CD4-positive, alpha-beta T cell treated with Interleukin-21 for 1 hour (primary cell): ENCODE measurements at regions not wholly inside any gene's neighbourhood (a gene's known extent, or its start where the extent isn't known, plus 50 kb on each side); places are given as distances from the start of the nearest gene placed in this dataset.

ENCODE experiments used
- DNase-seq: peaks from one replicate; pipeline ENCODE4 v3.0.0-alpha.2; 2020

- DNase-seq = no peak
Measured at GRCh38 chr5:17763301-17763700, 129.0 kb downstream of the TAF11L14 start.

- no peak for DNase-seq
Measured at GRCh38 chr5:17766031-17766430, 131.8 kb downstream of the TAF11L14 start.

- no peak for DNase-seq
Measured at GRCh38 chr5:17769277-17769676, 135.0 kb downstream of the TAF11L14 start.

GRCh38 chr5:17772232-17772631 lies 138.0 kb downstream of the TAF11L14 start:
- DNase-seq = no peak

- DNase-seq = no peak
Measured at GRCh38 chr5:17785774-17786173, 151.5 kb downstream of the TAF11L14 start.

- DNase-seq = no peak
Measured at GRCh38 chr5:17788351-17788750, 154.1 kb downstream of the TAF11L14 start.

GRCh38 chr5:17794201-17794600 lies 159.9 kb downstream of the TAF11L14 start:
- no peak for DNase-seq

GRCh38 chr5:17794815-17795214 lies 160.6 kb downstream of the TAF11L14 start:
- DNase-seq = no peak

- no peak for DNase-seq
Measured at GRCh38 chr5:17796142-17796541, 161.9 kb downstream of the TAF11L14 start.

GRCh38 chr5:17796757-17797396 lies 162.6 kb downstream of the TAF11L14 start:
- no peak for DNase-seq

GRCh38 chr5:17799521-17799920 lies 165.3 kb downstream of the TAF11L14 start:
- no peak for DNase-seq

- DNase-seq = no peak
Measured at GRCh38 chr5:17801595-17801994, 167.3 kb downstream of the TAF11L14 start.

GRCh38 chr5:17802256-17802655 lies 168.0 kb downstream of the TAF11L14 start:
- no peak for DNase-seq

- DNase-seq = no peak
Measured at GRCh38 chr5:17803971-17804370, 169.7 kb downstream of the TAF11L14 start.

GRCh38 chr5:17805227-17805825 lies 171.1 kb downstream of the TAF11L14 start:
- DNase-seq = no peak

GRCh38 chr5:17806818-17807468 lies 172.7 kb downstream of the TAF11L14 start:
- DNase-seq = no peak

GRCh38 chr5:17808566-17808965 lies 174.3 kb downstream of the TAF11L14 start:
- no peak for DNase-seq

GRCh38 chr5:17810734-17811133 lies 176.5 kb downstream of the TAF11L14 start:
- no peak for DNase-seq

GRCh38 chr5:17813214-17813613 lies 179.0 kb downstream of the TAF11L14 start:
- DNase-seq = no peak

- DNase-seq = no peak
Measured at GRCh38 chr5:17816505-17816904, 182.2 kb downstream of the TAF11L14 start.

- DNase-seq = no peak
Measured at GRCh38 chr5:17816944-17817343, 182.7 kb downstream of the TAF11L14 start.

GRCh38 chr5:17817990-17818389 lies 183.7 kb downstream of the TAF11L14 start:
- no peak for DNase-seq

GRCh38 chr5:17819783-17820182 lies 185.5 kb downstream of the TAF11L14 start:
- no peak for DNase-seq

GRCh38 chr5:17828681-17829080 lies 194.4 kb downstream of the TAF11L14 start:
- no peak for DNase-seq
